Common myeloid progenitor, CD34-positive (primary cell): ENCODE measurements at regions not wholly inside any gene's neighbourhood (a gene's known extent, or its start where the extent isn't known, plus 50 kb on each side); places are given as distances from the start of the nearest gene placed in this dataset.

Experiments used
- CTCF ChIA-PET: fragments of 350-600 bp; sonication (Branson Sonifier 250); formaldehyde crosslinking; loops from one replicate; lab custom pipeline; 2021; ENCODE audit warnings: antibody characterized with exemption; lab: Charles Lee
- POLR2A ChIA-PET: fragments of 350-600 bp; sonication (Branson Sonifier 250); formaldehyde crosslinking; loops from one replicate; lab custom pipeline; 2021; ENCODE audit warnings: antibody characterized with exemption; lab: Charles Lee
- DNase-seq, 3 donors: peaks; one replicate each; pipeline versions ENCODE4 v3.0.0 to v3.0.0-alpha.2; 2013
- H3K27ac ChIP-seq, 2 experiments: 1 replicate in 1 of 2; 2 replicates in 1 of 2; pipeline ENCODE4 v1.7.0; 2013; ENCODE audit warnings: inconsistent platforms in 2 of 2, low read length in 2 of 2, mild to moderate bottlenecking in 2 of 2, low read depth in 1 of 2, moderate library complexity in 1 of 2; ENCODE audit not compliant: severe bottlenecking in 2 of 2, insufficient read depth in 1 of 2, poor library complexity in 1 of 2
- H3K27me3 ChIP-seq, 5 experiments: replicated peaks in 2 of 5; 1 replicate in 3 of 5; 2 replicates in 2 of 5; pipeline versions ENCODE4 v1.6.1 to v1.7.0; 2013; ENCODE audit warnings: low read length in 4 of 5, mild to moderate bottlenecking in 2 of 5, moderate library complexity in 2 of 5, inconsistent platforms in 1 of 5; ENCODE audit not compliant: insufficient read depth in 5 of 5, control insufficient read depth in 4 of 5
- H3K36me3 ChIP-seq, 4 experiments: 1 replicate in 2 of 4; 2 replicates in 2 of 4; pipeline versions ENCODE4 v1.6.1 to v1.7.0; 2013; ENCODE audit warnings: low read length in 3 of 4, control low read depth in 1 of 4, mild to moderate bottlenecking in 1 of 4; ENCODE audit not compliant: control insufficient read depth in 4 of 4, insufficient read depth in 4 of 4
- H3K4me1 ChIP-seq, 4 experiments: 1 replicate in 3 of 4; 2 replicates in 1 of 4; pipeline versions ENCODE4 v1.6.1 to v1.7.1; 2013; ENCODE audit warnings: low read length in 3 of 4, mild to moderate bottlenecking in 3 of 4, control low read depth in 1 of 4, inconsistent platforms in 1 of 4, moderate library complexity in 1 of 4; ENCODE audit not compliant: control insufficient read depth in 4 of 4, insufficient read depth in 4 of 4; ENCODE audit errors: control extremely low read depth in 1 of 4
- H3K4me3 ChIP-seq, 7 experiments: 1 replicate in 4 of 7; 2 replicates in 3 of 7; pipeline versions ENCODE4 v1.5.1 to v1.7.0; 2013; ENCODE audit warnings: mild to moderate bottlenecking in 7 of 7, low read length in 6 of 7, moderate library complexity in 6 of 7, inconsistent platforms in 2 of 7, low read depth in 2 of 7, control low read depth in 1 of 7; ENCODE audit not compliant: insufficient read depth in 4 of 7, control insufficient read depth in 1 of 7; ENCODE audit errors: extremely low read depth in 1 of 7
- H3K9me3 ChIP-seq, 5 experiments: 1 replicate in 4 of 5; 2 replicates in 1 of 5; pipeline versions ENCODE4 v1.6.1 to v1.7.1; 2013; ENCODE audit warnings: low read length in 4 of 5, mild to moderate bottlenecking in 2 of 5, inconsistent platforms in 1 of 5, low read depth in 1 of 5, moderate library complexity in 1 of 5; ENCODE audit not compliant: control insufficient read depth in 4 of 5, insufficient read depth in 2 of 5; ENCODE audit errors: control extremely low read depth in 1 of 5
- WGBS: methylation state at CpG from one replicate; pipeline ENCODE4 v1.1.5; 2013; ENCODE audit not compliant: insufficient coverage; 5-methylcytosine and 5-hydroxymethylcytosine counted together

- Histone ChIP-seq H3K9me3 (peaks cover 0 to 6% (median 0%) of the 10 kb centered on the region in 5 experiments), H3K36me3 (no peaks in the 10 kb centered on the region), H3K4me3 (no peak overlapping the region), H3K4me1 (no peaks in the 10 kb centered on the region), H3K27me3 (peaks cover 0 to 2% (median 0%) of the 10 kb centered on the region in 5 experiments), H3K27ac (no peak overlapping the region)
- no peak for DNase-seq
- ChIA-PET POLR2A (no interaction called here), CTCF (no interaction called here)
- no CpG with 5 or more reads among the region's 8 CpGs for WGBS
These were observed 291.7 kb downstream of the SMOC2 start for GRCh38 chr6:168732676-168733075.

DNA sequence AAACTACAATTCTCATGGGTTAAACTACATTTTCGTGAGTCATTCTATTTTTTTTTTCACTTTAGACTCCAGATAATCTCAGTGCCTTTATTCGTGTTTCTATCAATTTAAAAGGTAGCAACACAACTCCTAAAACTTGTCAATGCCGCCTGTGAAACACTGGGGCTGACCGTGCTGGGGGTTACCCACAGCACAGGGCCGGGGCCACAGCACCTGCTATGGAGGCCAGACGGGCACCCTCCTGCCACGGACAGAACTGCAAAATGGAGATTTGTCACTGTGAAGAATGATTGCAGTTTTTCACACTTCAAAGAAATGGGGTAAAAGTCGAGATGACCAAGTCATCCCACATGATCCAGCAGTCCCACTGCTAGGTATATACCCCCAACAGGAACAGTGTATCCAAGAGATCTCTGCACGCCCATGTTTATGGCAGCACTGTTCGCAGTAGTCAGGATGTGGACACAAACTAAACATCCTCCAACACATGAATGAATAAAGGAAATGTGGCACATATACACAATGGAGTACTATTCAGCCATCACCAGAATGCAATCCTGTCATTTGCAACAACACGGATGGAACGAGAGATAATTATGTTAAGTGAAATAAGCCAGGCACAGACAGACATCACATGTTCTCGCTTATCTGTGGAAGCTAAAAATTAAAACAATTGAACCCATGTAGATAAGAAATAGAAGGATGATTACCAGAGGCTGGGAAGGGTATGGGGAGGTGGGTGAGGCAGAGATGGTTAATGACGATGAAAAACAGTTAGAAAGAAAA lies 290.1 kb downstream of the SMOC2 start:
- H3K36me3 ChIP-seq = no peaks in the 10 kb centered on the region
- ChIA-PET POLR2A (no interaction called here), CTCF (no interaction called here)
- H3K9me3 ChIP-seq = no peaks in the 10 kb centered on the region
- H3K27ac ChIP-seq = no peak overlapping the region
- no peak overlapping the region for H3K4me3 ChIP-seq
- 92% methylated on average over 10 of the region's 14 CpGs for WGBS
- no peaks in the 10 kb centered on the region for H3K4me1 ChIP-seq
- no peak for DNase-seq
- H3K27me3 ChIP-seq = peaks cover 0 to 2% (median 0%) of the 10 kb centered on the region in 5 experiments

GRCh38 chr6:168728056-168728455 lies 287.1 kb downstream of the SMOC2 start:
- CTCF ChIA-PET = interaction anchor here (0.9 kb wide), 1 partner anchor 25 kb away, joined by 3 read pairs; no protein-coding TSS in a partner anchor
- Histone ChIP-seq H3K4me3 (no peak overlapping the region), H3K9me3 (peaks cover 0 to 2% (median 0%) of the 10 kb centered on the region in 5 experiments), H3K4me1 (no peaks in the 10 kb centered on the region), H3K27ac (no peak overlapping the region), H3K36me3 (no peaks in the 10 kb centered on the region), H3K27me3 (no peaks in the 10 kb centered on the region)
- DNase-seq = no peak
- 88% methylated on average over 2 of the region's 2 CpGs for WGBS
- POLR2A ChIA-PET = no interaction called here

GRCh38 chr6:168726312-168726856 lies 285.4 kb downstream of the SMOC2 start:
- ChIA-PET POLR2A (no interaction called here), CTCF (interaction anchor here (1.0 kb wide), 1 partner anchor 15 kb away, joined by 3 read pairs; no protein-coding TSS in a partner anchor)
- Histone ChIP-seq H3K27me3 (no peaks in the 10 kb centered on the region), H3K4me1 (no peaks in the 10 kb centered on the region), H3K36me3 (no peaks in the 10 kb centered on the region), H3K4me3 (no peak overlapping the region), H3K27ac (no peak overlapping the region), H3K9me3 (peaks cover 0 to 3% (median 0%) of the 10 kb centered on the region in 5 experiments)
- DNase-seq = no peak
- 98% methylated on average over 10 of the region's 12 CpGs for WGBS

- no peak for DNase-seq
- Histone ChIP-seq H3K36me3 (no peaks in the 10 kb centered on the region), H3K27me3 (no peaks in the 10 kb centered on the region), H3K4me1 (no peaks in the 10 kb centered on the region), H3K9me3 (peaks cover 0 to 3% (median 0%) of the 10 kb centered on the region in 5 experiments), H3K4me3 (no peak overlapping the region), H3K27ac (no peak overlapping the region)
- WGBS = 82% methylated on average over 10 of the region's 12 CpGs
- ChIA-PET POLR2A (no interaction called here), CTCF (interaction anchor here (1.0 kb wide), 1 partner anchor 15 kb away, joined by 3 read pairs; no protein-coding TSS in a partner anchor)
These were observed 284.8 kb downstream of the SMOC2 start for GRCh38 chr6:168725802-168726201.

- Histone ChIP-seq H3K36me3 (no peaks in the 10 kb centered on the region), H3K27me3 (no peaks in the 10 kb centered on the region), H3K9me3 (peaks cover 0 to 3% (median 0%) of the 10 kb centered on the region in 5 experiments), H3K4me3 (no peak overlapping the region), H3K4me1 (no peaks in the 10 kb centered on the region), H3K27ac (no peak overlapping the region)
- no peak for DNase-seq
- ChIA-PET POLR2A (no interaction called here), CTCF (no interaction called here)
- WGBS = 97% methylated on average over 7 of the region's 10 CpGs
These were observed 283.9 kb downstream of the SMOC2 start for GRCh38 chr6:168724669-168725570.
